ENCODE measurements at regions not wholly inside any gene's neighbourhood (a gene's known extent, or its start where the extent isn't known, plus 50 kb on each side); places are given as distances from the start of the nearest gene placed in this dataset.

GRCh38 chr17:63113167-63113566 is 147.1 kb downstream of the TANC2 start:
- 95% methylated on average over 4 of the region's 4 CpGs for WGBS (ENCODE audit: low lambda C conversion rate)
- Histone ChIP-seq H3K4me1 (ENCODE audit: control insufficient read depth in 1 of 2, insufficient read depth in 2 of 2, low read depth in 1 of 2, low read length in 1 of 2) (peaks cover 10 to 21% of the 10 kb centered on the region in 2 experiments; a peak in 3 of 4 replicates), H3K79me2 (ENCODE audit: insufficient read depth) (peaks cover 77% of the 10 kb centered on the region)

GRCh38 chr17:63116228-63116627 is 150.2 kb downstream of the TANC2 start:
- H2AFZ ChIP-seq (ENCODE audit: low read depth) = no peak overlapping the region
- H3K79me2 ChIP-seq (ENCODE audit: insufficient read depth) = peaks cover 78% of the 10 kb centered on the region
- peaks cover 15 to 24% of the 10 kb centered on the region in 2 experiments; a peak in 3 of 4 replicates for H3K4me1 ChIP-seq (ENCODE audit: control insufficient read depth in 1 of 2, insufficient read depth in 2 of 2, low read depth in 1 of 2, low read length in 1 of 2)
- ChIA-PET POLR2A (interaction anchor here (0.7 kb wide), 1 partner anchor 281 kb away, joined by 3 read pairs; no protein-coding TSS in a partner anchor), CTCF (interaction anchor here (1.0 to 4.5 kb wide), 15 partner anchors 11 to 444 kb away, joined by 3 to 41 read pairs (median 5); no protein-coding TSS in a partner anchor)
- peaks cover 0 to 25% of the 10 kb centered on the region in 2 experiments for H3K36me3 ChIP-seq (replicated peaks in 1 of 2; ENCODE audit: control insufficient read depth in 1 of 2, insufficient read depth in 2 of 2, low read length in 1 of 2)
- peak overlapping the region; percentile 58 to 87; a peak in 3 of 4 replicates for H3K27ac ChIP-seq (ENCODE audit: low read depth in 2 of 2, low read length in 1 of 2)
- H3K9ac ChIP-seq = no peak overlapping the region
- no peaks in the 10 kb centered on the region for H3K9me3 ChIP-seq
- no peak overlapping the region for H3K4me3 ChIP-seq (ENCODE audit: low read depth in 2 of 2, low read length in 1 of 2)
- H3F3A ChIP-seq (replicated peaks; ENCODE audit: insufficient read depth) = peaks cover 12% of the 10 kb centered on the region
- no peak overlapping the region for H3K4me2 ChIP-seq
- 0 out of 2 replicates have a peak, but pooled peaks cover 4% of the 10 kb centered on the region for H4K20me1 ChIP-seq (ENCODE audit: insufficient read depth)
- H3K27me3 ChIP-seq (ENCODE audit: insufficient read depth) = no peaks in the 10 kb centered on the region
- peak; percentile 56 for DNase-seq
- 59% methylated on average over 4 of the region's 4 CpGs for WGBS (ENCODE audit: low lambda C conversion rate)
- no peaks in the 10 kb centered on the region for H3K9me2 ChIP-seq
- TF ChIP-seq RAD21 (IDR thresholded peaks at IDR 0.05; ENCODE audit: low read length) (peak; percentile 40), GATA2 (CRISPR knock-in tag; IDR thresholded peaks at IDR 0.05) (no peak), JUND (IDR thresholded peaks at IDR 0.05) (no peak), IRF3 (IDR thresholded peaks at IDR 0.05; ENCODE audit: low read depth, low read length) (no peak), FOXJ3 (CRISPR knock-in tag; IDR thresholded peaks at IDR 0.05) (no peak), CTCF (IDR thresholded peaks at IDR 0.05) (peak; percentile 38), SMC3 (IDR thresholded peaks at IDR 0.05; ENCODE audit: low read depth, low read length) (no peak), REST (IDR thresholded peaks at IDR 0.05; ENCODE audit: low read depth, low read length) (no peak), CHD2 (IDR thresholded peaks at IDR 0.05; ENCODE audit: low read length, partially characterized antibody) (no peak), FOXM1 (IDR thresholded peaks at IDR 0.05; ENCODE audit: low read depth) (no peak)

More at GRCh38 chr17:63113167-63113566, 147.1 kb downstream of the TANC2 start:
- Histone ChIP-seq H3K9me3 (no peaks in the 10 kb centered on the region), H3K4me3 (ENCODE audit: low read depth in 2 of 2, low read length in 1 of 2) (no peak overlapping the region), H3K9ac (no peak overlapping the region), H3K9me2 (no peaks in the 10 kb centered on the region), H3K36me3 (replicated peaks in 1 of 2; ENCODE audit: control insufficient read depth in 1 of 2, insufficient read depth in 2 of 2, low read length in 1 of 2) (peaks cover 2 to 32% of the 10 kb centered on the region in 2 experiments), H3K27me3 (ENCODE audit: insufficient read depth) (no peaks in the 10 kb centered on the region), H3K4me2 (no peak overlapping the region), H3K27ac (ENCODE audit: low read depth in 2 of 2, low read length in 1 of 2) (no peak overlapping the region), H2AFZ (ENCODE audit: low read depth) (no peak overlapping the region), H3F3A (replicated peaks; ENCODE audit: insufficient read depth) (peaks cover 18% of the 10 kb centered on the region), H4K20me1 (ENCODE audit: insufficient read depth) (0 out of 2 replicates have a peak, but pooled peaks cover 4% of the 10 kb centered on the region)
- TF ChIP-seq CTCF (IDR thresholded peaks at IDR 0.05) (peak; percentile 47), IRF3 (IDR thresholded peaks at IDR 0.05; ENCODE audit: low read depth, low read length) (no peak), RAD21 (IDR thresholded peaks at IDR 0.05; ENCODE audit: low read length) (peak; percentile 45)
- ChIA-PET POLR2A (no interaction called here), CTCF (interaction anchor here (1.0 to 2.2 kb wide), 3 partner anchors 10 to 293 kb away, joined by 3 to 10 read pairs (median 6); no protein-coding TSS in a partner anchor)
- no peak for DNase-seq
